DND-41 (cell line): ENCODE measurements at regions not wholly inside any gene's neighbourhood (a gene's known extent, or its start where the extent isn't known, plus 50 kb on each side); places are given as distances from the start of the nearest gene placed in this dataset.

Experiments
- EZH2 ChIP-seq: IDR thresholded peaks from 3 replicates; pipeline ENCODE4 v1.6.1; 2012; ENCODE audit warnings: borderline replicate concordance, low read depth, mild to moderate bottlenecking, moderate library complexity, low read length, inconsistent platforms; ENCODE audit not compliant: severe bottlenecking
- TF ChIP-seq, protein P1 (sequence below): IDR thresholded peaks from 2 replicates; pipeline ENCODE4 v1.5.1; 2012; ENCODE audit warnings: borderline replicate concordance, low read length, moderate library complexity, mild to moderate bottlenecking; ENCODE audit not compliant: poor library complexity, severe bottlenecking; ENCODE audit errors: extremely low read depth

DNA sequence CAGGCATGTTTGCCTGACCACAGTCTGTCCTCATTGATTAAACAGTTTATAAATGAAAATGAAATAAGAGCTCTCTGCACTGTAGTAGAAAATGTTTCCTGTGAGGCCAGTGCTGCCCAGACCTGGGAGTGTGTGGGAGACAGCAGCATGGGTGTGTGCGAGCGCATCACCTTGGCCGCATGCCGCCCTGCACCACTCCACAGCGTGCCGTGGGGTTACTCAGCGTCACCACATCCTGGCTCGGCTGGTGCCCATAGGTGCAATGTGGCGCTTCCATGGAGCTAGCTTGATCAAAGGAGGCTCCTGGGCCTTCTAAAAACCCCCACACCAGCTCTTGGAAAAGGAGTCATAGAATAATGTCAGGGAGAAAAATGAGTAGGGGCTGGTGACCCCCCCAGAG lies 76.0 kb upstream of the EPC2 start:
- TF ChIP-seq, protein P1, sequence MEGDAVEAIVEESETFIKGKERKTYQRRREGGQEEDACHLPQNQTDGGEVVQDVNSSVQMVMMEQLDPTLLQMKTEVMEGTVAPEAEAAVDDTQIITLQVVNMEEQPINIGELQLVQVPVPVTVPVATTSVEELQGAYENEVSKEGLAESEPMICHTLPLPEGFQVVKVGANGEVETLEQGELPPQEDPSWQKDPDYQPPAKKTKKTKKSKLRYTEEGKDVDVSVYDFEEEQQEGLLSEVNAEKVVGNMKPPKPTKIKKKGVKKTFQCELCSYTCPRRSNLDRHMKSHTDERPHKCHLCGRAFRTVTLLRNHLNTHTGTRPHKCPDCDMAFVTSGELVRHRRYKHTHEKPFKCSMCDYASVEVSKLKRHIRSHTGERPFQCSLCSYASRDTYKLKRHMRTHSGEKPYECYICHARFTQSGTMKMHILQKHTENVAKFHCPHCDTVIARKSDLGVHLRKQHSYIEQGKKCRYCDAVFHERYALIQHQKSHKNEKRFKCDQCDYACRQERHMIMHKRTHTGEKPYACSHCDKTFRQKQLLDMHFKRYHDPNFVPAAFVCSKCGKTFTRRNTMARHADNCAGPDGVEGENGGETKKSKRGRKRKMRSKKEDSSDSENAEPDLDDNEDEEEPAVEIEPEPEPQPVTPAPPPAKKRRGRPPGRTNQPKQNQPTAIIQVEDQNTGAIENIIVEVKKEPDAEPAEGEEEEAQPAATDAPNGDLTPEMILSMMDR, result no peak
- no peak for TF ChIP-seq EZH2
